ENCODE measurements at regions not wholly inside any gene's neighbourhood (a gene's known extent, or its start where the extent isn't known, plus 50 kb on each side); places are given as distances from the start of the nearest gene placed in this dataset.

- TF ChIP-seq CTCF (IDR thresholded peaks at IDR 0.05 in 8 of 11, conservative IDR thresholded peaks at IDR 0.05 in 3 of 11) = no peak
- TF ChIP-seq POLR2A (IDR thresholded peaks at IDR 0.05) = no peak
Observed at GRCh38 chr22:48320048-48320682, 1507.5 kb downstream of the BRD1 start.

All from spleen (tissue), 7 donors.